T47D (cell line): ENCODE measurements at regions not wholly inside any gene's neighbourhood (a gene's known extent, or its start where the extent isn't known, plus 50 kb on each side); places are given as distances from the start of the nearest gene placed in this dataset.

Experiments used
- DNase-seq, 2 experiments: peaks; one replicate each; pipeline versions ENCODE4 v3.0.0 to v3.0.0-alpha.2; 2011 to 2012; ENCODE audit warnings: low read depth in 1 of 2, low spot score in 1 of 2
- JUND ChIP-seq: IDR thresholded peaks from 2 replicates; pipeline ENCODE4 v1.6.1; 2012; ENCODE audit warnings: low read depth
- in situ Hi-C: cut with HindIII; loops from 2 replicates; pipeline ENCODE4 v1.10.0; 2016; ENCODE audit warnings: low sequenced_read_pairs, low pct_unique_long_range_greater_than_20kb

DNA sequence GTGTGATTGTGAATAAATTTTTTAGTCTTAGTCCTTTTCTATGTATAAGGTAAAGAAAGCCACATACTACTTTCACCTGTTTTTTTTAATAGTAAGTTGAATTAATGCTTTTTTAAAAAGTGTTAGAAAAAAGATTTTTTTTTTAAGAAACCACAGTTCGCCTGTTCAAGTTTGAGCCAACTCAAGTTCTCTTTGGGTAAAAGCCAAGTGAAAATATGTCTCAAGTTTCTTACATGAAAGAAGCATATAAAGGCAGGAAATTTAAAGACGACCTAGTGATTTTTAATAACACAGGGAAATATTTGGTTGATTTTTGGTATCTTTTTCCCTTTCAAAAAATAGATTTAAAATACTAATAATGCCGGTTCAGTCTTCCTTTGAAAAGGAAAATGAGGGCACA is 369.9 kb upstream of the NR3C2 start:
- no peak for TF ChIP-seq JUND
- in situ Hi-C loops: no loop called here
- no peak for DNase-seq

DNA sequence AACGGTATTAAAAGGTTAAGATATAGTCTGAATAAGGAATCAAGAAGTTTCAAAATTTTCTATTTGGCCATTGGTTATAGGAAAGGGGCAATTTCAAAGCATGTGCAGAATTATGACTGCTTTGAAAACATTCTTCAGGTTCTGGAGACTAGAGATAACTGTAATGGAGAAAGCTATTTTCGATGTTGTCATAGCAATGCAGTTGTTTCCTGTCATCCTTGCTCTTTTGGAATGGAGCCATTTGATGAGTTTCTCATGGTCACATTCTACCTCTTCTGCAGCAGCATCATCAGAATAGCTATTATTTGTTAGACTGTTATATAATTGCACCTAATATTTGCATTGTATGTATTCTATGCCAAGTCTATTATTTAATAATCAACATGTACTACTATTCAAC is 368.2 kb upstream of the NR3C2 start:
- no peak for TF ChIP-seq JUND
- DNase-seq: no peak
- in situ Hi-C loops: no loop called here

DNA sequence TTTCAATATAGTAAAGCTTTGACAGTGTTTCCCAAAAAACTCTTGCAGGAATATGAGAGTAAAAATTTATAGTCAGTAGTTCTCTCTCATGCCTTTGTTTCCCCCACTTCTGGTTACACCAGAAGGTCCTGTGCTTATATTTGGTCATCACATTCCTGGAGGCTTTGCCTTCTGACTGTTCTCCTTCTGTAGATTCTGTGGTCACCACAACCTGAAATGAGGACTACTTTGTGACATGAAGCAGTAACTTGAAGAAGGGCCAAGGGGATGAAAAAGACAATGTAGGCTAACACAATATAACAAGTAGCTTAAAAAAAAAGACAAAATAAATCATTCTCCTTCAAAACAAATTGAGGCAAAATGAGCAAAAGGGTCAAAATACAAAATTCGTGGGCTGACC is 366.2 kb upstream of the NR3C2 start:
- in situ Hi-C loops: no loop called here
- no peak for TF ChIP-seq JUND
- peak in 1 of 2 experiments; percentile 49 for DNase-seq

DNA sequence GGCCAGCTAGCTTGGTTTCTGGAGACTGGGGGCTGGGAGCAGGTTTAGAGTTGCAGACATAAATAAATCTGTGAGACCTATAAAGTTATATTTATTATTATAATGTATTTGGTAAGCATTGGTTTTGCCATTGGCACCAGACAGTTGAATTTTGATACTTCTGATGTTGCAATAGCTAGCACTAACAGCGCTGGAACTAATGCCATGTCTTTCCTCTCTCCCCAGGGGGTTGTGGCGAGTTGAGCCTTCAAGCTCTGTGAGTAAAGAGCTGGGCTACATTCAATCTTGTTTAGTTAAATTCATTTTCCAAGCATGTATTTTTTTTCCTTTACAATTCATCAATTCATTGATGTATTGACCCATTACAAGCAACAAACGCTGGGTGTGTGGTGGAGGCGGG is 358.7 kb upstream of the NR3C2 start:
- in situ Hi-C loops: no loop called here
- no peak for DNase-seq
- TF ChIP-seq JUND: no peak

DNA sequence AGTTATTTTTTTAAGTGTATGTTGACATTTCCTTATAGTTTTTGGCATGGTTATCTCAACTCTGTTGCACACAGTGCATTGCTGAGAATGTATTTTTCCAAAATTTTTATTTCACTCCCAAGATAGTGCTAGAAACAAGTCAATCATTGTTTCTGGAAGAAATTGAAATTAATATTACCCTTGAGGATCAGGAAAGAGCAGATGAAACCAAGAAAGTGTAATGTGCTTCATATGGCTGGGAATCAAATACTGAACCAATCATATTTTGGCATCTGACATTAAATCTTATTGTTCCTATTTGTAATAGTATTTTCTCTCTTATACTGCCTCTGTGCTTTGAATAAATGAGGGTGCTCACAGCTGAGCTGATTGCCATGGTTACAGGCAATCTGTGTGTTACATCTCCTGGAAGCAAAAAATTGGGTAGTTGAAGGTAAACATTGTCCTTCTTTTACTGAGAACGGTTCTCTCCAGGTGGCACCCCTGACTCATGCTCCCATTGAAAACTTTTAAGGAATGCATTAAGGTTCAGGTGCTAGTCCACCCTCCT is 358.2 kb upstream of the NR3C2 start:
- in situ Hi-C loops: no loop called here
- DNase-seq: no peak
- no peak for TF ChIP-seq JUND

DNA sequence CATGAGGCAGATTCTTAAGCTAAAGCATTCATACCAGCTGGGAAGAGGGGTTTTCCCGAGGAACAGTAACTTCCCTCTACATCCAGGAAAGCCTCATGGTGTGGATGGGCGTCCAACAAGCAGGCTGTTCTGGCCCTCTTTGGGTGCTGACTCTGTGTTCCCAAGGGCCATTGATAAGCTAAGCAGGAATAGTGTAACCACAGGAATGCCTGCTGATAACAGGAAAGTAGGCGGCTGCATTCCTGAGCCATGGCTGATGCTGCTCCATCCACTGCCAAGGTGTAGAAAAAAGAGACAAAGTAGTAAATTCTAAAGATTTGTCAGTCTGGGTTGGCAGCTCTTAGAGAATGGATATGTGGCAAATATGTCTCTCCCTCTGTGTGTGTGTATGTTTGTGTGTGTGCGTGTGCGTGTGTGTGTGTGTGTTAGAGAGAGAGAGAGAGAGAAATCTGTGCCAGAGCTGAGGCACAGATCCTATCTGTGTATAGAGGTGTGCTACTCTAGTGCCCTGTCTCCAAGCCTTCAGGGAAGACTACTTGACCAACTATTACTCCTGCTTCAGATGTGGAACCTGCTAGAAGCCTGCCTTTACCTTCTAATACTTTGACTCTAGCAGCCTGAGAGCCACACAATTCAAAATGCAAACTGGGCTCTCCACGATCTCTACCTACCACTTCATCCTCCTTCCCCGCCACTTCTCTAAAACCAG is 353.1 kb upstream of the NR3C2 start:
- no peak for TF ChIP-seq JUND
- DNase-seq: no peak

DNA sequence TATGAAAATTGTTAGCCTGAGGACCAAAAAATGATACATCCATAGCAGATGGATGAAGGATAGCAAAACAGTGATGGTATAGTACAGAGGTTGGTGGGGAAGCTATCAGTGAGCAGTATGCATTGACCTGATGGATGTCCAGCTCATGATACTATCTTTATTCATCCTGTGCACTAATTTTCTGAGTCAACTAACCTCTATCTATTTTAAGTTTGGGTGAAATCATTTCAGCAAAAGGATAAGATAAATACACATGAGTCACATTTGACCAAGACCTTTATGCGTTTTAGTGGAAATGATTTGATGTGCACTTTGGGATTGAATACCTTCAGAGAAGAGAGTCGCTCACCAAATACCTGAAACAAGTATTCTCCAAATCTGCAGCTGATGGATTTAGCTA is 351.0 kb upstream of the NR3C2 start:
- no peak for DNase-seq
- in situ Hi-C loops: no loop called here
- TF ChIP-seq JUND: no peak

More for the DNA sequence above, 353.1 kb upstream of the NR3C2 start:
- in situ Hi-C loops: no loop called here

DNA sequence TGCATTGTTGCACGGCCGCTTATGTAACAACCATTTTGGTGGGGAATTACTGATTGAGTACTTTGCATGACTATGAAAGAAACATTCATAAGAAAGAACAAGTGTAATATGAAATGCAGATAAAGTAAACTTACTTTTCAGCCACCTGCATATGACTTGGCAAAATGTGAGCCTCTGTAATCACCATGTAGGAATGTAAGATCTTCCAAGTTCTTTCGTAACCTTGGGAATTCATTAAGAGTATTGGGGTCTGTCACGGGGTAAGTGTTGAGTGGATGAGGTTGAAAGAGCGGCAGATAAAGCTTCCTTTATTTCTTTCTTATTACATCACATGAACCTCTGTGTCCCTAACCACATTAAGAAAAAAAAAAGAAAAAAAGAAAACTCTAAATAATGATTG is 348.5 kb upstream of the NR3C2 start:
- TF ChIP-seq JUND: no peak
- no peak for DNase-seq
- in situ Hi-C loops: no loop called here

DNA sequence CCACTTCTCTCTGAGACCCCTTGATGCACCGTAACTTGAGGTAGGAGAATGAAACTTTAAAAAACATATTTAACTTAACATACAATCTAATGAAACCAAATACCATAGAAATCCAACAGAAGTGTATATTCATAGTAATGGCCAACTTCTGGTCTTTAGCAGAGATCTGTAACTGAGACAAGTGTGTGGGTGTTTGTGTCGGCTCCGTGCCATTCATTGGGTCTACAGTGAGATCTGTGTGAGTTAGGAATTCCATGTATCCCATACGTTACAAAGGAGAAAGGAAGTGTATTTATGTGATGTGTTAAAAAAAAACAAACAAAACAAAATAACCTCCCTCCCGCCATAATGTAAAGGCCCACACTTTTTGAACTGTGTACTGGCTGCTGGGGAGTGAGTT is 348.0 kb upstream of the NR3C2 start:
- in situ Hi-C loops: no loop called here

DNA sequence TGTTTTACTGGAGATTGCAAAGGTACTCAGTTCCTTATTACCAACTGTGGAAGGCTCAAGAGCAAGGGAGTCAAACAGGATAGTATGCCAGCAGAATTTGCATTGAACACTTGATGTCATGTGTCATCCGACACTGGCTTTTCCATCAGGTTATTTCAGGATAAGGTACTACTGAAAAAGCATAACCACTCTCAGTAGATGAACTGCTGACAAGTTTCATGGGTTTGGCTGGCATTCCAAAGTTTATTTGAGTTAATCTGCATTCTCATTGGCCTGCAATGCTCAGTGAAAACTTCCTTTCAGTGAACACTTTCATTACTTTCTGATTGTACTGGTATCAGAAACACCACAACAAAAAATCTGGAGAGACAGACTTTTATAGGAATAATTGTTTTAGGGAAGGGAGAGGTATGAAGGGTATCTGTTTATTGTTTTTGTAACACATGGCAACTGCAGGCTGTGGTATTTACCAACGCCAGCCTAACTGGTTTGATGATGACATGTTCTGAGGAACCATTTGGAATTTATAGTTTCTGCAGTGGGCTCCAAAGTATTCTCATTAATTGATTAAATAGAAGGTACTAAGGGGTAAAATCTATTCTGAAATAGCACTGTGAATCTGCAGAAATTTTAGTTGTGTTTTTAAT is 345.7 kb upstream of the NR3C2 start:
- TF ChIP-seq JUND: no peak

More for the DNA sequence above, 348.0 kb upstream of the NR3C2 start:
- no peak for TF ChIP-seq JUND
- no peak for DNase-seq

DNA sequence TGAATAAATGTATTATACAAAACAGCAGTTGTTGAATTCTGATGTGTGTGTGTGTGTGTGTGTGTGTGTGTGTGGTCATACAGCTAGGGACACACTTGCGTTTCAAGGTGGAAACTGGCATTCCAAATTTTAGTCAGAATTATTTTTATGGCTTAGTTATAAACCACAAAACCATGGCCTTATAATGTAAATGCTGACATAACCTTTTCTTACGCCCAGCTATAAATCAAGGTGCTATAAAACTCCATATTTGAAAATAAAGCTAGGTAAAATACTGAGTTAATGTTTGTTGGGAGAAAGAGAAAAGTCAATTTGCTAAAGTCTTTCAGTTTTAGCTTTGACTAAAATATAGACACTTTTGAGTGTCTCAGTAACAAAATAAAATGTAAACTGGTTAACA is 345.1 kb upstream of the NR3C2 start:
- DNase-seq: no peak
- no peak for TF ChIP-seq JUND
- in situ Hi-C loops: no loop called here

More for the DNA sequence above, 345.7 kb upstream of the NR3C2 start:
- in situ Hi-C loops: no loop called here
- peak in 1 of 2 experiments; percentile 88 for DNase-seq

DNA sequence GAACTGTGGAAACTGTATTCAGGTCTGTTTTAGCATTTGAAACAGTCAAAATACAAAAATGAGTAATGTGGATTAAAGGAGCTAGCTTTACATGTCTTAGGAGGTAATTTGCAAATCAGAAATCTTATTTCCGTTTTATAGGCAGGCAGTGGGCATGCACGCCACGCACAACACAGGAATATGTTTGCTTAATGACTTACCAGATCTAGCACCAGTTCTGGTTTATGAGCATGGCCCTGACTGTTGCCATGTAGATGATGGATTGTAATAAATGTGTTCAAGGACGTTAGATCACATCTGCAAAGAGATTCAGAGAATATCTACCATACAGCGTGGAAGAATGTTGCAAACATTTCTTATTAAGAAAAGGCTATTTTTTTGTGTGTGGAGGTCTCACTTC is 344.5 kb upstream of the NR3C2 start:
- no peak for TF ChIP-seq JUND
- DNase-seq: no peak
- in situ Hi-C loops: no loop called here

DNA sequence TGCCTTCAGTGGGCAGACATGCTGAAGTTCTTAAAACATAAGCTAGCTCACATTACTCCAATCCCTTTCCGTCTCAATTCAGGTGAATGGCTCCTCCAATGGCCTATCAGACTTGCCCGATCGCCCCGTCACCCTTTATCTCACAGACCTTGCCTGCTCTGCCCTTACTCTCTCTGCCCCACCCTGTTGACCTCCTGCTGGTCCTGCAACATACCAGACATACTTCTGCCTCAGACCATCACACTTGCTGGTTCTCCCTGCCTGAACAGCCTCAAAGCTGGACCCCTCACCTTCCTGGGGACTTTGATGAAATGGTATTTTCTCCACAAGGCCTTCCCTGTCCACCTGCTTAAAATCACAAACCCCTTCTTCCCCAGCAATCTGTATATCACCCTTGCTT is 340.1 kb upstream of the NR3C2 start:
- no peak for TF ChIP-seq JUND
- in situ Hi-C loops: no loop called here
- no peak for DNase-seq
